PC-9 (cell line): ENCODE measurements at regions not wholly inside any gene's neighbourhood (a gene's known extent, or its start where the extent isn't known, plus 50 kb on each side); places are given as distances from the start of the nearest gene placed in this dataset.

Source experiments
- BruUV-seq: library from RNA; stranded (reverse); fragments of 400-500 nt; replicated peaks from 2 replicates; lab custom pipeline; 2021; lab: Mats Ljungman, UMichigan
- CTCF ChIA-PET: fragments of 300-600 bp; sonication (Branson Sonifier 250); formaldehyde crosslinking; loops from one replicate; lab custom pipeline; 2022; ENCODE audit warnings: antibody characterized with exemption; lab: Charles Lee
- POLR2A ChIA-PET: fragments of 300-600 bp; sonication (Branson Sonifier 250); formaldehyde crosslinking; loops from one replicate; lab custom pipeline; 2022; ENCODE audit warnings: antibody characterized with exemption; ENCODE audit not compliant: unreplicated experiment; lab: Charles Lee
- DNase-seq, 2 experiments: peaks; one replicate each; pipeline versions ENCODE4 v3.0.0 to v3.0.0-alpha.2; 2015 to 2022; ENCODE audit warnings: mixed read lengths in 1 of 2
- H2AFZ ChIP-seq: fragments of 200-600 bp; sonication (generic); 2 replicates; pipeline ENCODE4 v1.8.1; 2017; ENCODE audit warnings: antibody characterized with exemption
- H3F3A ChIP-seq: fragments of 200-600 bp; sonication (generic); 2 replicates; pipeline ENCODE4 v1.8.1; 2017; ENCODE audit warnings: antibody characterized with exemption, mild to moderate bottlenecking, low read depth; ENCODE audit not compliant: insufficient read depth
- H3K27ac ChIP-seq: fragments of 200-600 bp; sonication (generic); 2 replicates; pipeline ENCODE4 v1.6.1; 2016; ENCODE audit warnings: mixed run types
- H3K27me3 ChIP-seq: fragments of 200-600 bp; sonication (generic); 2 replicates; pipeline ENCODE4 v1.6.1; 2016; ENCODE audit warnings: low read depth, mixed run types; ENCODE audit not compliant: insufficient read depth
- H3K36me3 ChIP-seq: fragments of 200-600 bp; sonication (generic); 2 replicates; pipeline ENCODE4 v1.6.1; 2016; ENCODE audit warnings: low read depth, mixed run types
- H3K4me1 ChIP-seq: fragments of 200-600 bp; sonication (generic); replicated peaks from 2 replicates; pipeline ENCODE4 v1.6.1; 2016; ENCODE audit warnings: mixed run types; ENCODE audit not compliant: insufficient read depth
- H3K4me2 ChIP-seq: fragments of 200-600 bp; sonication (generic); 2 replicates; pipeline ENCODE4 v1.6.1; 2017; ENCODE audit warnings: mixed run types
- H3K4me3 ChIP-seq: fragments of 200-600 bp; sonication (generic); 2 replicates; pipeline ENCODE4 v1.6.1; 2016; ENCODE audit warnings: mixed run types
- H3K79me2 ChIP-seq: fragments of 200-600 bp; sonication (generic); 2 replicates; pipeline ENCODE4 v1.6.1; 2017; ENCODE audit warnings: low read depth, mixed run types
- H3K9me2 ChIP-seq: fragments of 200-600 bp; sonication (generic); 2 replicates; pipeline ENCODE4 v1.8.1; 2017; ENCODE audit warnings: mild to moderate bottlenecking; ENCODE audit not compliant: insufficient read depth
- H3K9me3 ChIP-seq: fragments of 200-600 bp; sonication (generic); 2 replicates; pipeline ENCODE4 v1.8.1; 2016; ENCODE audit warnings: low read depth; ENCODE audit not compliant: insufficient read depth
- H4K20me1 ChIP-seq: fragments of 200-600 bp; sonication (generic); 2 replicates; pipeline ENCODE4 v1.8.1; 2017; ENCODE audit not compliant: insufficient read depth
- CTCF ChIP-seq: fragments of 200-600 bp; sonication (generic); conservative IDR thresholded peaks from 2 replicates; pipeline ENCODE4 v1.6.1; 2017; ENCODE audit warnings: mixed run types, antibody characterized with exemption, mild to moderate bottlenecking, moderate library complexity
- EZH2 ChIP-seq: fragments of 200-600 bp; sonication (generic); IDR thresholded peaks from 2 replicates; pipeline ENCODE4 v1.8.0; 2017; ENCODE audit warnings: antibody characterized with exemption, low read depth
- intact Hi-C: fragments of 100-400 bp; cut with micrococcal nuclease; formaldehyde crosslinking; loops from one replicate; pipeline ENCODE4 v1.10.0; 2022; ENCODE audit not compliant: unreplicated experiment

GRCh38 chr1:29803486-29803885 is 567.2 kb downstream of the PTPRU start:
- Histone ChIP-seq H3F3A (no peaks in the 10 kb centered on the region), H3K27ac (no peak overlapping the region), H4K20me1 (no peaks in the 10 kb centered on the region), H3K36me3 (no peaks in the 10 kb centered on the region), H3K9me3 (no peaks in the 10 kb centered on the region), H3K9me2 (no peaks in the 10 kb centered on the region), H3K79me2 (no peaks in the 10 kb centered on the region), H3K4me2 (no peak overlapping the region), H2AFZ (no peak overlapping the region), H3K27me3 (no peaks in the 10 kb centered on the region), H3K4me3 (no peak overlapping the region), H3K4me1 (no peaks in the 10 kb centered on the region)
- CTCF ChIA-PET: no interaction called here
- no peak for DNase-seq
- no TSS peak for BruUV-seq
- no peak for TF ChIP-seq CTCF
- no peak for TF ChIP-seq EZH2
- intact Hi-C loops: no loop called here
- POLR2A ChIA-PET: no interaction called here

DNA sequence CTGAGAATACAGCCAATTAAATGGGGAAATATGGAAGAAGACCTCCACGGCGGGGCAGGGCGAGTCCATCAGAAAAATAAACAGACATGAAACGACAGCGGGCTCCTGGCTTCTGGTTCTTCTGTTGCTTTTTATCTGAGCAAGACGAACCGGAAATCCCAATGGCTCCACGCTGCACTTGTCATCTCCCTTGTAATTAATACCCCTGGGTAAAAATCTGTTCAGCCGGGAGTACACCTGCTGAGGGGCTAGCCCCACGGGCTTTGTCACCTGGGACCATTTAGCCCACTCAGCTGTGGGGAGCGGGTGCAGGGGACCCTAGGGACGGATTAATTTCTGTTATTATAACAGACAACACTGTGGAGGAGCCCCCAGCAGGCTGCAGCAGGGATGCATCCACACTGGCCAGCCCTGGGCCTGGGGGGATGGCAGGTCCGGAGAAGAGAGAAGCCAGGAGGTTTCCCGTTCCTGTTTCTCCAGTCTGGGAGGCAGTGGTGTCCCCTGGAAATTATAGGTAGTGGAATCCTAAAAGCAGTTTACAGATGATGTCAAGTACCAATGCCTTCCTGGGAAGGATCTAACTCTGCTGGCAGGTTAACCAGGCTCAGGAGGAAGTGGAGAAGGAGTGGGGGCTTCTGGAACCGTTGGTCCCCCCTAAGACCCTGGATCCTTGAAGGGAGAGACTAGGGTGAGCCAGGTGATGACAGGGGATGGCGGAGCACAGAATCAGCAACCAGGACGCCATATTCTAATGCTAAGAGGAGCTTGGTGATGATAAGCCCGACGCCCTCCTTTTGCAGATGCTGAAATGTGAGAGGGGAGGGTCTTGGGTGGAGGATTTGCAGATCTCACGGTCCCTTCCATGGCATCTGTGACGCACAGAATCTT is 566.1 kb downstream of the PTPRU start:
- TF ChIP-seq CTCF (no peak), EZH2 (no peak)
- H3K4me1 ChIP-seq: no peaks in the 10 kb centered on the region
- no peak overlapping the region for H3K27ac ChIP-seq
- H3K4me3 ChIP-seq: no peak overlapping the region
- DNase-seq: no peak
- no peaks in the 10 kb centered on the region for H3K27me3 ChIP-seq
- H3K36me3 ChIP-seq: no peaks in the 10 kb centered on the region
- no peaks in the 10 kb centered on the region for H4K20me1 ChIP-seq
- no peaks in the 10 kb centered on the region for H3K9me3 ChIP-seq
- no TSS peak for BruUV-seq
- CTCF ChIA-PET: no interaction called here
- intact Hi-C loops: no loop called here
- no peak overlapping the region for H3K4me2 ChIP-seq
- POLR2A ChIA-PET: no interaction called here
- H3K9me2 ChIP-seq: no peaks in the 10 kb centered on the region
- no peak overlapping the region for H2AFZ ChIP-seq
- H3F3A ChIP-seq: no peaks in the 10 kb centered on the region
- no peaks in the 10 kb centered on the region for H3K79me2 ChIP-seq

- Histone ChIP-seq H3K27ac (no peak overlapping the region), H4K20me1 (no peaks in the 10 kb centered on the region), H3K4me1 (no peaks in the 10 kb centered on the region), H3K4me3 (no peak overlapping the region), H3K9me2 (no peaks in the 10 kb centered on the region), H3K79me2 (no peaks in the 10 kb centered on the region), H3K36me3 (no peaks in the 10 kb centered on the region), H2AFZ (no peak overlapping the region), H3K4me2 (no peak overlapping the region), H3K9me3 (no peaks in the 10 kb centered on the region), H3K27me3 (no peaks in the 10 kb centered on the region), H3F3A (no peaks in the 10 kb centered on the region)
- DNase-seq: no peak
- CTCF ChIA-PET: no interaction called here
- intact Hi-C loops: no loop called here
- BruUV-seq: no TSS peak
- POLR2A ChIA-PET: no interaction called here
- no peak for TF ChIP-seq EZH2
- no peak for TF ChIP-seq CTCF
These were observed 565.2 kb downstream of the PTPRU start for GRCh38 chr1:29801561-29801973.
